Endodermal cell (in vitro differentiated cells): ENCODE measurements at regions not wholly inside any gene's neighbourhood (a gene's known extent, or its start where the extent isn't known, plus 50 kb on each side); places are given as distances from the start of the nearest gene placed in this dataset.

Source experiments
- DNase-seq: peaks from one replicate; pipeline ENCODE4 v3.0.0-alpha.2; 2017
- H3K27ac ChIP-seq: 2 replicates; pipeline ENCODE4 v1.5.1; 2013; ENCODE audit warnings: mild to moderate bottlenecking, low read depth, low read length, moderate library complexity
- H3K27me3 ChIP-seq: 2 replicates; pipeline ENCODE4 v1.6.1; 2013; ENCODE audit warnings: mild to moderate bottlenecking, low read length, moderate library complexity; ENCODE audit not compliant: insufficient read depth, control insufficient read depth, poor library complexity, severe bottlenecking
- H3K36me3 ChIP-seq: 2 replicates; pipeline ENCODE4 v1.7.0; 2013; ENCODE audit warnings: mild to moderate bottlenecking, low read length, moderate library complexity; ENCODE audit not compliant: control insufficient read depth, insufficient read depth
- H3K4me1 ChIP-seq: one replicate; pipeline ENCODE4 v1.7.0; 2013; ENCODE audit warnings: low read length; ENCODE audit not compliant: control insufficient read depth, insufficient read depth
- H3K4me3 ChIP-seq: 2 replicates; pipeline ENCODE4 v1.5.1; 2013; ENCODE audit warnings: mild to moderate bottlenecking, low read length, moderate library complexity
- H3K9ac ChIP-seq: 2 replicates; pipeline ENCODE4 v1.6.1; 2013; ENCODE audit warnings: mild to moderate bottlenecking, low read length, moderate library complexity; ENCODE audit not compliant: poor library complexity, severe bottlenecking; ENCODE audit errors: extremely low read depth
- H3K9me3 ChIP-seq: 2 replicates; pipeline ENCODE4 v1.6.1; 2013; ENCODE audit warnings: mild to moderate bottlenecking, low read length, moderate library complexity; ENCODE audit not compliant: control insufficient read depth
- H3K27ac Mint-ChIP-seq: 2 replicates; pipeline ENCODE4 v1.8.0; 2020; ENCODE audit warnings: mixed read lengths
- H3K27me3 Mint-ChIP-seq: 2 replicates; pipeline ENCODE4 v1.8.0; 2021; ENCODE audit warnings: mild to moderate bottlenecking, mixed read lengths; ENCODE audit not compliant: insufficient read depth
- H3K36me3 Mint-ChIP-seq: 2 replicates; pipeline ENCODE4 v1.8.0; 2020; ENCODE audit warnings: low read depth, mixed read lengths
- H3K4me1 Mint-ChIP-seq: 2 replicates; pipeline ENCODE4 v1.8.0; 2020; ENCODE audit warnings: mixed read lengths
- H3K4me3 Mint-ChIP-seq: 2 replicates; pipeline ENCODE4 v1.8.0; 2020; ENCODE audit warnings: mild to moderate bottlenecking, moderate library complexity, mixed read lengths
- H3K9me3 Mint-ChIP-seq: 2 replicates; pipeline ENCODE4 v1.8.0; 2020; ENCODE audit warnings: mild to moderate bottlenecking, mixed read lengths
- WGBS, 2 experiments: methylation state at CpG; one replicate each; pipeline versions ENCODE4 v1.1.5 to v1.1.7; 2013; ENCODE audit warnings: missing lambda C conversion rate in 2 of 2, mixed read lengths in 1 of 2; ENCODE audit not compliant: insufficient coverage in 1 of 2, insufficient read length in 1 of 2; 5-methylcytosine and 5-hydroxymethylcytosine counted together
- TF ChIP-seq, protein P1 (sequence below): fragments of 200-600 bp; sonication (generic); conservative IDR thresholded peaks from 2 replicates; pipeline ENCODE4 v1.5.0; 2021; ENCODE audit warnings: antibody characterized with exemption, mild to moderate bottlenecking

DNA sequence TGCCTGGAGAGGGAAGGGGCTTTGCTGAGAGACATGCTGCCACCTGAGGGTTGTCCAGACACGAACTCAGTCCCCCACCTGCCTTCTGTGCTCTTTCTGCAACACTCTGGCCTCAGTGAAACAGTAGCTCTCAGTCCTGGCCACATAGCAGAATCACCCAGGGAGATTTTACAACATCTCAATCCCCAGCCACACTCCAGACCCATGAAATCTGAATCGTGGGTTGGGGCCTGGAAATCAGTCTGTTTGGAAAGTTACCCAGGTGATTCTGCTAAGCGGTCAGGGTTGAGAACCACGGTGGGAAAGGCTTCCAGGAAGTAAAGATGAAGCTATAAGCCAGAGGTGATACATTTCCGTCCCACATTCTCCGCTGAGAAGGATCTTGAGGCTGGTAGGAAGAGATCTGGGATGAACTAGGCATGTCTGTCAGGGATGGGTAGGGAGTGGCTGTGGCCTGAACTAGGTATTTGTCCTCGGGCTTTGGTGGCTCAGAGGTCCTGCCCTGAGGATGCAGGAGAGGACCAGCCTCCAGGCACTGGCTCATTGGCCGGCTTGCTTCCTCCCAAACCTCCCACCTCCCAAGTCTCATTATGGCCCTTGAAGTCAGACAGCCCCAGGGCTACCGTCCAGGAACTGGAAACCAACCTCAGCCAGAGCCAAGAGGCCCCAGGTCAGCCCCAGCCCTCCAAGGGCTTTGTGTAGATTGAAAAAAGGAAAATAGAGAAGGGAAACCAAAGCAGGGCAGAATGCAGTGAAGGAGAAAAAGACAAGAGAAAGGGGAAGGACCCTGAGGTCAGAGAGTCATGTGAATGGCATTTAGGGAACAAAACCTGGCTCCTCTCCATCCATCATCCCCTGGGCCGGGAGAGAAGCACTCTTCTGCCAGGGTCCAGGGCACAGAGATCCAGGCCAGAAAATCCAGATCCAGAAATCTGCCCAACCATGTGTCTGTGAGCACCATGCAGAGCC lies 119.6 kb downstream of the ZFP36L2 start:
- Histone ChIP-seq H3K4me1 (no peaks in the 10 kb centered on the region), H3K9ac (no peak overlapping the region), H3K4me3 (no peak overlapping the region), H3K9me3 (no peaks in the 10 kb centered on the region), H3K27me3 (peaks cover 3% of the 10 kb centered on the region), H3K36me3 (no peaks in the 10 kb centered on the region), H3K27ac (peak overlapping the region; percentile 59)
- no peaks in the 10 kb centered on the region for H3K36me3 Mint-ChIP-seq
- no peak overlapping the region for H3K27ac Mint-ChIP-seq
- TF ChIP-seq, protein P1, sequence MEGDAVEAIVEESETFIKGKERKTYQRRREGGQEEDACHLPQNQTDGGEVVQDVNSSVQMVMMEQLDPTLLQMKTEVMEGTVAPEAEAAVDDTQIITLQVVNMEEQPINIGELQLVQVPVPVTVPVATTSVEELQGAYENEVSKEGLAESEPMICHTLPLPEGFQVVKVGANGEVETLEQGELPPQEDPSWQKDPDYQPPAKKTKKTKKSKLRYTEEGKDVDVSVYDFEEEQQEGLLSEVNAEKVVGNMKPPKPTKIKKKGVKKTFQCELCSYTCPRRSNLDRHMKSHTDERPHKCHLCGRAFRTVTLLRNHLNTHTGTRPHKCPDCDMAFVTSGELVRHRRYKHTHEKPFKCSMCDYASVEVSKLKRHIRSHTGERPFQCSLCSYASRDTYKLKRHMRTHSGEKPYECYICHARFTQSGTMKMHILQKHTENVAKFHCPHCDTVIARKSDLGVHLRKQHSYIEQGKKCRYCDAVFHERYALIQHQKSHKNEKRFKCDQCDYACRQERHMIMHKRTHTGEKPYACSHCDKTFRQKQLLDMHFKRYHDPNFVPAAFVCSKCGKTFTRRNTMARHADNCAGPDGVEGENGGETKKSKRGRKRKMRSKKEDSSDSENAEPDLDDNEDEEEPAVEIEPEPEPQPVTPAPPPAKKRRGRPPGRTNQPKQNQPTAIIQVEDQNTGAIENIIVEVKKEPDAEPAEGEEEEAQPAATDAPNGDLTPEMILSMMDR = no peak
- peaks cover 4% of the 10 kb centered on the region for H3K4me1 Mint-ChIP-seq
- DNase-seq = peak; percentile 37
- no peak overlapping the region for H3K4me3 Mint-ChIP-seq
- 80 to 84% methylated on average over 4 to 10 of the region's 10 CpGs for WGBS, 2 experiments
- H3K27me3 Mint-ChIP-seq = peaks cover 5% of the 10 kb centered on the region
- H3K9me3 Mint-ChIP-seq = no peaks in the 10 kb centered on the region

DNA sequence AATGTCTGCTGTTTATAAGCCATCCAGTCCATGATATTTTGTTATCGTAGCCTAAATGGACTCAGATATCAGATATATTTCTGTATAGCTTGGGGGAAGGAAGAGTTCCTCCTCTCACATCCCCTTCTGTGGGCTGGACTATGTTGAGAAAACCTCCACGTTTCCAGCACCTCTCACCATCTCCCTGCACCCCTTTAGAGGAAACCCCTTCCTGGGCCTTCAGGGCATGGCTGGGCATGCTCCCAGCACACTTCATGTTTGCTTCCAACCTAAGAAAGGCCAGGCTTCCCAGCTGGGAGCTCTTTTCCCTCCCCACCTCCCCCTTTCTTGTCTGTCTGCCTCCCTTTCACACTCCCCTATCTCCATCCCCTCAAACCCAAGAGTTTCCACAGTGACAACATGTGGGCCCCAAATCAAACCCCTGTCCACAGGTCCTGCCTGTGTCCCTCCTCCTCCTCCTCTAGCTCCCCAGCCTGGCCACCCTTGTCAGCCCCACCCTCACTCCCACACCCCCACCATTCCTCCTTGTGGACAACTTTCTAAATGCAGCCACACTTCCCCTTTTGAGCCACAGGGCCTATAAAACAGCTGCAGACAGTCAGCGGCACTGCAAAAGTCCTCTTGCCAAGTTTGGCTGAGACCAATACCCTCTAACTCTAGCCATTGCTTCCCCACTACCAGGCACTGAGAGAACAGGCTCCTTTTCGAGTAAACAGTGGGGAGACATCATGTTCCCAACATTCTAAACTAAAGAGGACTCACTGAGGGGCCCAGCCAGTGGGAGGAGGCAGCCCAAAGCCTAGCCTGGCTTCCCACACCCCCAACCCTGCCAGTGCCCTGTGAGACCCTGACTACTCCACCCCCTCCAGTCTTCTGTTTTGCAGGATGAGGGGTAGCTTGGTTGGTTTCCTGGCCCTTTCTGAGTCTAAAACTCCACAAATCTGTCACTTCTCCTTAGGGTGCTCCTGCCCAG lies 120.5 kb downstream of the ZFP36L2 start:
- H3K4me1 Mint-ChIP-seq = peaks cover 4% of the 10 kb centered on the region
- Histone ChIP-seq H3K4me3 (no peak overlapping the region), H3K27me3 (peaks cover 10% of the 10 kb centered on the region), H3K9ac (no peak overlapping the region), H3K36me3 (no peaks in the 10 kb centered on the region), H3K4me1 (peaks cover 4% of the 10 kb centered on the region), H3K9me3 (no peaks in the 10 kb centered on the region), H3K27ac (peak overlapping the region; percentile 59)
- TF ChIP-seq, protein P1 = peak; percentile 51
- 83 to 91% methylated on average over 1 to 4 of the region's 4 CpGs for WGBS, 2 experiments
- peak; percentile 72 for DNase-seq
- no peaks in the 10 kb centered on the region for H3K36me3 Mint-ChIP-seq
- H3K27me3 Mint-ChIP-seq = peaks cover 9% of the 10 kb centered on the region
- no peak overlapping the region for H3K27ac Mint-ChIP-seq
- H3K4me3 Mint-ChIP-seq = no peak overlapping the region
- no peaks in the 10 kb centered on the region for H3K9me3 Mint-ChIP-seq

DNA sequence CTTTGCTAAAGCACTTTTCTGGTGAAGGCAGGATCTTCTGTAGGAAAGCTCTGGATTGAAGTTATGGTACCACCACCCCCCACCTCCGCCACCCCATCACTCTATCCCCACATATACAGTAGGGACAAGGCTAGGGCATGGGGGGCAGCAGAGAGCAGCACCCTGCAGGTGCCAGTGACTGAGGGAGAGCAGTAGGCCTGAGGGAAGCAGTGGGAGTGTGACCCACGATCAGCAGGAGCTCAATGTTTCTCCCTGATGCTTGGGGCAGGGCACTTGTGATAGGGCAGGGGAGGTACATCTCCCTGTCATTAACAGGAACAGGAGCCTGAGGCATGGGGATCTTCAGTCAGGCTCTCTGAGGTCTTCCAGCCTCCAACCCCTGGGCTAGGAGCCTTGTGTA lies 121.6 kb downstream of the ZFP36L2 start:
- Mint-ChIP-seq H3K27ac (no peak overlapping the region), H3K36me3 (no peaks in the 10 kb centered on the region), H3K27me3 (peaks cover 13% of the 10 kb centered on the region), H3K4me1 (peaks cover 3% of the 10 kb centered on the region), H3K4me3 (no peak overlapping the region), H3K9me3 (no peaks in the 10 kb centered on the region)
- 67 to 87% methylated on average over 1 to 2 of the region's 2 CpGs for WGBS, 2 experiments
- Histone ChIP-seq H3K9ac (no peak overlapping the region), H3K36me3 (no peaks in the 10 kb centered on the region), H3K27ac (no peak overlapping the region), H3K27me3 (peaks cover 10% of the 10 kb centered on the region), H3K9me3 (no peaks in the 10 kb centered on the region), H3K4me1 (peaks cover 4% of the 10 kb centered on the region), H3K4me3 (no peak overlapping the region)
- DNase-seq = peak; percentile 53
- TF ChIP-seq, protein P1 = peak; percentile 44
